Stimulated activated effector memory CD8-positive, alpha-beta T cell treated with anti-CD3 and anti-CD28 coated beads, Interleukin-12 subunit alpha, Interleukin-12 subunit beta, amount 100 ng/mL, for 72 hours (primary cell): ENCODE measurements at regions not wholly inside any gene's neighbourhood (a gene's known extent, or its start where the extent isn't known, plus 50 kb on each side); places are given as distances from the start of the nearest gene placed in this dataset.

Experiments used
- ATAC-seq: fragments of 150-1000 bp; cut with Tn5 transposase; 2 replicates; pipeline ENCODE4 v1.10.0; 2021
- DNase-seq, 2 donors: peaks; one replicate each; pipeline ENCODE4 v3.0.0; 2021 to 2022; ENCODE audit warnings: low spot score in 2 of 2
- H3K27ac Mint-ChIP-seq: one replicate; pipeline ENCODE4 v1.8.0; 2022; ENCODE audit warnings: mild to moderate bottlenecking, mixed read lengths
- H3K36me3 Mint-ChIP-seq: one replicate; pipeline ENCODE4 v1.8.0; 2022; ENCODE audit warnings: mild to moderate bottlenecking, mixed read lengths
- H3K4me1 Mint-ChIP-seq: one replicate; pipeline ENCODE4 v1.8.0; 2022; ENCODE audit warnings: mixed read lengths
- H3K4me3 Mint-ChIP-seq: one replicate; pipeline ENCODE4 v1.8.0; 2022; ENCODE audit warnings: mild to moderate bottlenecking, mixed read lengths
- H3K9me3 Mint-ChIP-seq: one replicate; pipeline ENCODE4 v1.8.0; 2022; ENCODE audit warnings: mixed read lengths

DNA sequence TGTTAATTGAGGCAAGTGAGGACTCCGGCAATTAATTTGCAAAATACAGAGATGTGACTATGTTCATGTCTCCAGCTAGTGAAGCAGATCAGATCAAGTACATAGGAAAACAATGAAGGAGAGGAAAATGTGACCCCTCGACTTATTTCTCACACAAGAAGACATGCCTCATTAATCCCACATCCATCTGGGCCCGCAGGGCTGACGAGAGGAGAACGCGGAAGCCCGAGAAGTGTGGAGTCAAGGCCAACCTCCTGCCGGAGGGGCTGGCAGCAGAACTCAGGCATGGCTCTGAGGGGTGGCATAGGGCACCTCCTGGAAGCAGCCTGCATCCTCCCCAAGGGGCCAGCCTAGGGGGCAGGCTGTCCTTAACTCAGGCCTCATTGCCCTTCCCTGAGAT is 54.4 kb downstream of the ZNF503 start:
- Mint-ChIP-seq H3K27ac (no peak overlapping the region), H3K4me1 (no peaks in the 10 kb centered on the region), H3K4me3 (no peak overlapping the region), H3K9me3 (no peaks in the 10 kb centered on the region), H3K36me3 (no peaks in the 10 kb centered on the region)
- ATAC-seq = no peak
- DNase-seq = no peak

- no peaks in the 10 kb centered on the region for H3K36me3 Mint-ChIP-seq
- ATAC-seq (no peak), DNase-seq (no peak)
- H3K27ac Mint-ChIP-seq = no peak overlapping the region
- H3K9me3 Mint-ChIP-seq = no peaks in the 10 kb centered on the region
- H3K4me3 Mint-ChIP-seq = no peak overlapping the region
- no peaks in the 10 kb centered on the region for H3K4me1 Mint-ChIP-seq
Observed at GRCh38 chr10:75345738-75346137, 55.8 kb downstream of the ZNF503 start.

GRCh38 chr10:75344170-75344569 is 57.4 kb downstream of the ZNF503 start:
- no peaks in the 10 kb centered on the region for H3K4me1 Mint-ChIP-seq
- H3K36me3 Mint-ChIP-seq = no peaks in the 10 kb centered on the region
- ATAC-seq (no peak), DNase-seq (no peak)
- no peak overlapping the region for H3K27ac Mint-ChIP-seq
- H3K4me3 Mint-ChIP-seq = no peak overlapping the region
- H3K9me3 Mint-ChIP-seq = no peaks in the 10 kb centered on the region

DNA sequence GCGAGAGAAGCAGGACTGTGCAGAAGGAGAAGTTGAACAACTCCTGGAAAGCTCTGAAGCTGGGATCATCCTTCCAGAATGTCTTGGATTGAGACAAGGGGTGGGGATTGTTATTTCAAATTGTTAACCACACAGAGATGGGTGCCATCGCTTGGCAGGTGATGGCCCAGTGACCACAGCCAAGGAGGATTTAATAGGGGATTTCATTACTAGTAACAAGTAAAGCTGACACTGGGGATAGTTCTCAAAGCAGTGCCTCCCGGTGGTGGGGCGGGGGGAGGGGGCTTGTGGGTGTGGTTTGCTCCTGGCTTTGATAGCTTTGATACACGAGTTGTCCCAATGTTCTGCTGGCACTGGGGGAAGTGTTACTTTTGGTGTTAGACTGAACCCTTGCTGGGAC is 59.2 kb downstream of the ZNF503 start:
- H3K9me3 Mint-ChIP-seq = no peaks in the 10 kb centered on the region
- no peak overlapping the region for H3K27ac Mint-ChIP-seq
- no peaks in the 10 kb centered on the region for H3K4me1 Mint-ChIP-seq
- no peak overlapping the region for H3K4me3 Mint-ChIP-seq
- DNase-seq = no peak
- ATAC-seq = no peak
- no peaks in the 10 kb centered on the region for H3K36me3 Mint-ChIP-seq

GRCh38 chr10:75335983-75336382 is 65.6 kb downstream of the ZNF503 start:
- no peak overlapping the region for H3K27ac Mint-ChIP-seq
- no peaks in the 10 kb centered on the region for H3K36me3 Mint-ChIP-seq
- no peak overlapping the region for H3K4me3 Mint-ChIP-seq
- no peaks in the 10 kb centered on the region for H3K4me1 Mint-ChIP-seq
- DNase-seq (no peak), ATAC-seq (no peak)
- H3K9me3 Mint-ChIP-seq = no peaks in the 10 kb centered on the region

DNA sequence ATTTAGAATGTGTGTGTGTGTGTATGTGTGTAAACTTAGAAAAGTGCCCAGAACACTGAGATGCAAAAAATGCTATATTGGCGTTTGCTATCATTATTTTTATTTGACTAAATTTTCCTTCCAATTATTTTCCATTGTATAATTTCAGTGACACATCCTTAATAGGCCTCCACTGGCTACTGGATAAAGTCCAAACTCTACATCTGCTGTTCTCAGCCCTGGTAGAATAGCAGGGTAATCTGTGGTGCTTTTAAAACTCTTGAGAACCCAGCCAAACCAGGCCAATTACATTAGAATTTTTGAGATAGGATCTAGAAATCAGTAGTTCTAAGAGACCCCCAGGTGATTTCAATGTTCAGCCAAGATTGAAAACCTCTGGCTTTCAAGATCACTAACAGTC is 66.4 kb downstream of the ZNF503 start:
- ATAC-seq (no peak), DNase-seq (no peak)
- Mint-ChIP-seq H3K4me3 (no peak overlapping the region), H3K4me1 (no peaks in the 10 kb centered on the region), H3K27ac (no peak overlapping the region), H3K36me3 (no peaks in the 10 kb centered on the region), H3K9me3 (no peaks in the 10 kb centered on the region)

DNA sequence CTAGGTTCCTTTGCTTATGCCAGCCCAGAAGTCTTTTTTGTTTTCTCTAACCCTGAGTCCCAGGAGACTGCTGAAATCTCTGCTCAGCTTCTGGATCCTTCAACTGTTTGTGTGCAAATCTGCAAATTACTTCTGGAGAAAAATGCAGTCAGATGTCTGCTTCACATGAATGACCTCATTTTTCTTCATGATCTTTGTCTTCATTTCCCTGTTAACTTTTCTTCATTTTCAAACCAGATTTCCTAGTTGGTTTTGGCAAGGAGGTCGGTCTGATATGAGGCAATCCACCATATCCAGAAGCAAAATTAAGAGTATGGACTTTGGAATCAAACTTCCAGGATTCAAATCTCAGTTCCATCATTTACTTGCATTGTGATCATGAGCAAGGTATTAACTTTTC is 66.8 kb downstream of the ZNF503 start:
- no peak for ATAC-seq
- no peak for DNase-seq
- Mint-ChIP-seq H3K9me3 (no peaks in the 10 kb centered on the region), H3K4me3 (no peak overlapping the region), H3K27ac (no peak overlapping the region), H3K36me3 (no peaks in the 10 kb centered on the region), H3K4me1 (no peaks in the 10 kb centered on the region)

DNA sequence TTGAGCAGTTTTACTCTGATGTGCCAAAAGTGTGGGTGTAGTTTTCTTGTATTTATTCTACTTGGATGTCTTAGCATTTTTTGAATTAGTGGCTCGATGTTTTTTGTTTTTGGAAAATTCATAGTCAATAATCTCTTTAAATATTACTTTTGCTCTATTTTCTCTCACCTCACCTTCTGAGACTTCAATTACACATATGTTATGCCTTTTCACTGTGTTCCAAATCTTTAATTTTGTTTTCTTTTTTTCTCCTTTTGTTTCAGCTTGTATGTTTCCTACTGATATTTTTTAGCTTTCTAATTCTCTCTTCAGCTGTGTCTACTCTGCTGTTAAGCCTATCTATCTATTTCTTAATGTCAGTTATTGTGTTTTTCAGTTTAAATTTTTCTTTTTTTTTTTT is 69.5 kb downstream of the ZNF503 start:
- Mint-ChIP-seq H3K27ac (no peak overlapping the region), H3K4me3 (no peak overlapping the region), H3K36me3 (no peaks in the 10 kb centered on the region), H3K9me3 (no peaks in the 10 kb centered on the region), H3K4me1 (no peaks in the 10 kb centered on the region)
- ATAC-seq (no peak), DNase-seq (no peak)

GRCh38 chr10:75331081-75331480 is 70.5 kb downstream of the ZNF503 start:
- DNase-seq = no peak
- ATAC-seq = no peak
- Mint-ChIP-seq H3K27ac (no peak overlapping the region), H3K4me3 (no peak overlapping the region), H3K4me1 (no peaks in the 10 kb centered on the region), H3K9me3 (no peaks in the 10 kb centered on the region), H3K36me3 (no peaks in the 10 kb centered on the region)

DNA sequence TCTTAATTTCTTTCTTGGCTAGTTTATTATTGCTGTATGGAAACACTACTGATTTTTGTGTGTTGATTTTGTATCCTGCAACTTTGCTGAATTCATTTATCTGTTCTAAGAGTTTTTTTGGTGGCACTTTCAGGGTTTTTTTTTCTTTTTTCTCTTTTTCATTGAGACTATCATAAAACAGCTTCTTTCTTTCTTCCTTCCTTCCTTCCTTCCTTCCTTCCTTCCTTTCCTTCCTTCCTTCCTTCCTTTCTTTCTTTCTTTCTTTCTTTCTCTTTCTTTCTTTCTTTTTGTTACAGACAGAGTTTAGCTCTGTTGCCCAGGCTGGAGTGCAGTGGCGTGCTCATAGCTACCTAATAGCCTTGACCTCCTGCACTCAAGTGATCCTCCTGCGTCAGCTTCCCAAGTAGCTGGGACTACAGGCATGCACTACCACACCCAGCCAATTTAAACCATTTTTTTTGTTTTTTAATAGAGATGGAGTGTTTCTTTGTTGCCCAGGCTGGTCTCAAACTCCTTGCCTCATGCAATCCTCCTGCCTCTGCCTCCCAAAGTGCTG is 72.3 kb downstream of the ZNF503 start:
- ATAC-seq (no peak), DNase-seq (no peak)
- no peak overlapping the region for H3K4me3 Mint-ChIP-seq
- H3K9me3 Mint-ChIP-seq = no peaks in the 10 kb centered on the region
- H3K4me1 Mint-ChIP-seq = no peaks in the 10 kb centered on the region
- H3K27ac Mint-ChIP-seq = no peak overlapping the region
- no peaks in the 10 kb centered on the region for H3K36me3 Mint-ChIP-seq

- DNase-seq = no peak
- peaks cover 5% of the 10 kb centered on the region for H3K9me3 Mint-ChIP-seq
- no peak overlapping the region for H3K27ac Mint-ChIP-seq
- no peak overlapping the region for H3K4me3 Mint-ChIP-seq
- no peaks in the 10 kb centered on the region for H3K4me1 Mint-ChIP-seq
- no peaks in the 10 kb centered on the region for H3K36me3 Mint-ChIP-seq
- no peak for ATAC-seq
Observed at GRCh38 chr10:75326306-75326705, 75.3 kb downstream of the ZNF503 start.

DNA sequence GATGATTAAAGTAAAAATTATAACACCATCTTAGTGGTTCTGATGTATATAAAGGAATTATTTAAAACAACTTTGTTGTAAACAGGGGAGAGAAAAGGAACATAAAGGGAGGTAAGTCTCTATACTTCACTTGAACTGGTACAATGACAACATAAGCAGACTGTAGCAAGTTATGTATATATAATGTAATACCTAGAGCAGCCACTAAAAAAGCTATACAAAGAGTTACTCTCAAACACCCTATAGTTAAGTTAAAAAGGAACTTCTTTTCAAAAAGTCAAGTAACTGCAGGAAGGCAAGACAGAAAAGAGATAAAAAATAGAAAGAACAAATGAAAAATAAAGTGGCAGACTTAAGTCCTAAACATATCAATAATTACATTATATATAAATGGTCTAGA is 82.3 kb downstream of the ZNF503 start:
- DNase-seq = no peak
- H3K4me1 Mint-ChIP-seq = no peaks in the 10 kb centered on the region

GRCh38 chr10:75314570-75314969 is 78.8 kb upstream of the COMTD1 start:
- DNase-seq = no peak
- no peaks in the 10 kb centered on the region for H3K4me1 Mint-ChIP-seq
- H3K4me3 Mint-ChIP-seq = no peak overlapping the region
- no peaks in the 10 kb centered on the region for H3K36me3 Mint-ChIP-seq
- H3K27ac Mint-ChIP-seq = no peak overlapping the region
- H3K9me3 Mint-ChIP-seq = peaks cover 28% of the 10 kb centered on the region
- ATAC-seq = no peak

More for the DNA sequence above, 82.3 kb downstream of the ZNF503 start:
- Mint-ChIP-seq H3K9me3 (peaks cover 24% of the 10 kb centered on the region), H3K36me3 (no peaks in the 10 kb centered on the region), H3K4me3 (no peak overlapping the region), H3K27ac (no peak overlapping the region)
- ATAC-seq = no peak

GRCh38 chr10:75312440-75312839 is 76.7 kb upstream of the COMTD1 start:
- no peak for ATAC-seq
- H3K9me3 Mint-ChIP-seq = peaks cover 20% of the 10 kb centered on the region

GRCh38 chr10:75305675-75306074 is 69.9 kb upstream of the COMTD1 start:
- no peak for ATAC-seq
- Mint-ChIP-seq H3K9me3 (peaks cover 2% of the 10 kb centered on the region), H3K36me3 (no peaks in the 10 kb centered on the region), H3K4me3 (no peak overlapping the region), H3K27ac (no peak overlapping the region), H3K4me1 (no peaks in the 10 kb centered on the region)
- DNase-seq = no peak

More at GRCh38 chr10:75312440-75312839, 76.7 kb upstream of the COMTD1 start:
- no peak overlapping the region for H3K4me3 Mint-ChIP-seq
- no peaks in the 10 kb centered on the region for H3K36me3 Mint-ChIP-seq
- no peak for DNase-seq
- no peak overlapping the region for H3K27ac Mint-ChIP-seq
- H3K4me1 Mint-ChIP-seq = no peaks in the 10 kb centered on the region

DNA sequence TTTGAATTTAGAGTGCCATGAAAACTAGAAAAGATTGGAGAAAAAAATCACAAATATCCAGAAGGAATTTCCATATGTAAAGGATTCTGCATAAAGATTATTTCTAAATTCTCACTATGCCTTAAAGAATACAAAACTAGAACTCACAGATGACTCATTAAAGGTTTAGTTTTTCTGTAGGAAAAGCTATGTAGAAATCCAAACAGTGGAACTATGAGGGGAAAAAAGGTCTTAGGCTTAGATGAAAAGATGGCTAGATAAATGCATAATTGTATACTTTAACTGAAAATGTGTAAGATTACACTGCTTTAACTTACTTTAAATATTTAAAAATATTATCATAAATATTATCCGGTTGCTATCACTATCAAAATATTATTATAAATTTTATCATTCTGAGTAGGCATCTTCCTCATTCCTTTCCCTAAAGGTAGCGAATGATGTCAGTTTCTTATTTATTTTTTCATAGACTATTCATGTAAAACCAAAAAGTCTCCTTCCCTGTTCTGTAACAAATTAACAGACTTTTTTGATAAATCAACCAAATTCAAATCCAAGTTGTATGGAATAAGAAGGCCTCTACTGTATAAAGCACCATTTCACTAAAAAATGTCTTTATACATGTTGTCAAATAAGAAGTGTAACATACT is 69.1 kb upstream of the COMTD1 start:
- Mint-ChIP-seq H3K4me3 (no peak overlapping the region), H3K4me1 (no peaks in the 10 kb centered on the region), H3K36me3 (no peaks in the 10 kb centered on the region), H3K27ac (no peak overlapping the region), H3K9me3 (peaks cover 2% of the 10 kb centered on the region)
- DNase-seq (no peak), ATAC-seq (no peak)

GRCh38 chr10:75304313-75304712 is 68.6 kb upstream of the COMTD1 start:
- H3K4me3 Mint-ChIP-seq = no peak overlapping the region
- DNase-seq (no peak), ATAC-seq (no peak)
- no peaks in the 10 kb centered on the region for H3K36me3 Mint-ChIP-seq
- H3K4me1 Mint-ChIP-seq = no peaks in the 10 kb centered on the region
- H3K9me3 Mint-ChIP-seq = peaks cover 2% of the 10 kb centered on the region
- no peak overlapping the region for H3K27ac Mint-ChIP-seq
